Gastroesophageal sphincter (tissue), 3 donors: ENCODE measurements at regions not wholly inside any gene's neighbourhood (a gene's known extent, or its start where the extent isn't known, plus 50 kb on each side); places are given as distances from the start of the nearest gene placed in this dataset.

Source experiments
- POLR2AphosphoS5 ChIP-seq: sonication (generic); formaldehyde crosslinking; IDR thresholded peaks from one replicate; pipeline ENCODE4 v1.6.1; 2017; ENCODE audit warnings: antibody characterized with exemption
- TF ChIP-seq, protein P1 (sequence below), 4 experiments: fragments of 200-600 bp in 2 of 4; fragments of 450-650 bp in 2 of 4; sonication (generic) in 1 of 4; IDR thresholded peaks; one replicate each; pipeline ENCODE4 v1.5.1; 2017 to 2019; ENCODE audit warnings: antibody characterized with exemption in 4 of 4, mild to moderate bottlenecking in 2 of 4, moderate library complexity in 2 of 4

DNA sequence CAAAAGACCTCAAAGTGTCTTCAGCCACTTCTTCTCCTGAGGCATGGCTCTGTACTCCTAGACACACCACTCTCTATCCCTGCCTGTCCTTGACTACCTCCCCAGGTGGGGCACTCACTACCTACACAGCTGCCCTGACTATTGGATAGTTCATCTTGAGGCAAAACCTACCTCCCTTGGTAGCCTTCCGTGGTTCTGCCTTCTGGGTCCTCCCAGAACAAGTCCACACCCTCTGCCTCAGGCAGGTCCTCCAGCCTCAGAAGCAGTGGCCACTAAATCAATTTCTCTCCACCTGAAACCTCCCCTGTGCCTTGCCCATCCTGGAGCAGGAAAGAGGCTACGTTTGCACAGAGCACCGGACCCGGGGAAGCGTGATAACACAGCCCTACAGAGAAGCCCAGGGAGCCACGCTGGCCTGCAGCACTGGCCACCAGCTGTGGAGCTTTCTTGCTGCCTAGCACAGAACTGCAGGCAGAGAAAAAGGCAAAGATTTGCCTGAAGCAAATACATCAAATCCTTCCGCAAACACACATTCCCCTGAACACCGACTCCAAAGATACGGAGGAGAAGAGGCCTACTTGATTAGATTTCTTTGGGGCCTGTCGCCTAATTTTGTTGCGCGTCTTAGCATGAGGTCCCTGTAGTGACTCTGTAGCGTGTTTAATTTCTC, 141.8 kb downstream of the C9orf50 start:
- no peak for TF ChIP-seq POLR2AphosphoS5
- TF ChIP-seq, protein P1, sequence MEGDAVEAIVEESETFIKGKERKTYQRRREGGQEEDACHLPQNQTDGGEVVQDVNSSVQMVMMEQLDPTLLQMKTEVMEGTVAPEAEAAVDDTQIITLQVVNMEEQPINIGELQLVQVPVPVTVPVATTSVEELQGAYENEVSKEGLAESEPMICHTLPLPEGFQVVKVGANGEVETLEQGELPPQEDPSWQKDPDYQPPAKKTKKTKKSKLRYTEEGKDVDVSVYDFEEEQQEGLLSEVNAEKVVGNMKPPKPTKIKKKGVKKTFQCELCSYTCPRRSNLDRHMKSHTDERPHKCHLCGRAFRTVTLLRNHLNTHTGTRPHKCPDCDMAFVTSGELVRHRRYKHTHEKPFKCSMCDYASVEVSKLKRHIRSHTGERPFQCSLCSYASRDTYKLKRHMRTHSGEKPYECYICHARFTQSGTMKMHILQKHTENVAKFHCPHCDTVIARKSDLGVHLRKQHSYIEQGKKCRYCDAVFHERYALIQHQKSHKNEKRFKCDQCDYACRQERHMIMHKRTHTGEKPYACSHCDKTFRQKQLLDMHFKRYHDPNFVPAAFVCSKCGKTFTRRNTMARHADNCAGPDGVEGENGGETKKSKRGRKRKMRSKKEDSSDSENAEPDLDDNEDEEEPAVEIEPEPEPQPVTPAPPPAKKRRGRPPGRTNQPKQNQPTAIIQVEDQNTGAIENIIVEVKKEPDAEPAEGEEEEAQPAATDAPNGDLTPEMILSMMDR (IDR thresholded peaks at IDR 0.05), result no peak
